GM10266 (cell line): ENCODE measurements at regions not wholly inside any gene's neighbourhood (a gene's known extent, or its start where the extent isn't known, plus 50 kb on each side); places are given as distances from the start of the nearest gene placed in this dataset.

Source experiments
- DNase-seq: peaks from one replicate; pipeline ENCODE4 v3.0.0; 2012; ENCODE audit errors: extremely low spot score
- CTCF ChIP-seq: IDR thresholded peaks from 2 replicates; pipeline ENCODE4 v1.5.1; 2012; ENCODE audit warnings: mild to moderate bottlenecking, low read depth; ENCODE audit not compliant: control insufficient read depth, insufficient read depth; ENCODE audit errors: missing control alignments

- no peak for TF ChIP-seq CTCF
- no peak for DNase-seq
Measured at GRCh38 chr2:16130541-16130880, 190.2 kb downstream of the MYCN start.

- DNase-seq, result no peak
- no peak for TF ChIP-seq CTCF
Measured at GRCh38 chr2:16129716-16130540, 189.6 kb downstream of the MYCN start.

GRCh38 chr2:16128746-16129610 is 188.6 kb downstream of the MYCN start:
- DNase-seq, result no peak
- TF ChIP-seq CTCF, result no peak

- no peak for DNase-seq
- TF ChIP-seq CTCF, result no peak
Measured at GRCh38 chr2:16127958-16128357, 187.6 kb downstream of the MYCN start.

GRCh38 chr2:16127276-16127940 is 187.1 kb downstream of the MYCN start:
- no peak for DNase-seq

More at GRCh38 chr2:16127276-16127940, 187.1 kb downstream of the MYCN start:
- TF ChIP-seq CTCF, result no peak
